Fibroblast of villous mesenchyme (primary cell): ENCODE measurements at regions not wholly inside any gene's neighbourhood (a gene's known extent, or its start where the extent isn't known, plus 50 kb on each side); places are given as distances from the start of the nearest gene placed in this dataset.
"Not testable (repeated sequence)": the region's sequence is repeated elsewhere in the genome, so short reads cannot be mapped to it uniquely, and the experiment has no call there.

Experiments
- DNase-seq: peaks from one replicate; pipeline ENCODE4 v3.0.0-alpha.2; 2010; ENCODE audit warnings: low read depth
- H3K4me3 ChIP-seq: 2 replicates; pipeline ENCODE4 v1.5.1; 2011; ENCODE audit warnings: low read depth, mild to moderate bottlenecking, low read length
- CTCF ChIP-seq: IDR thresholded peaks from 2 replicates; pipeline ENCODE4 v1.5.1; 2012; ENCODE audit warnings: low read depth, mild to moderate bottlenecking, low read length; ENCODE audit not compliant: insufficient read depth

GRCh38 chr4:171478181-171478580 lies 335.0 kb upstream of the GALNTL6 start:
- no peak overlapping the region for H3K4me3 ChIP-seq
- DNase-seq: no peak
- no peak for TF ChIP-seq CTCF

- not testable (repeated sequence) for H3K4me3 ChIP-seq, DNase-seq
Observed at GRCh38 chr4:171475111-171475510, 338.1 kb upstream of the GALNTL6 start.

GRCh38 chr4:171473155-171473554 lies 340.0 kb upstream of the GALNTL6 start:
- no peak for TF ChIP-seq CTCF
- H3K4me3 ChIP-seq: no peak overlapping the region
- DNase-seq: no peak

GRCh38 chr4:171472230-171472629 lies 341.0 kb upstream of the GALNTL6 start:
- no peak for DNase-seq
- no peak overlapping the region for H3K4me3 ChIP-seq
- no peak for TF ChIP-seq CTCF

GRCh38 chr4:171464499-171464898 lies 348.7 kb upstream of the GALNTL6 start:
- DNase-seq: no peak
- TF ChIP-seq CTCF: no peak
- H3K4me3 ChIP-seq: no peak overlapping the region

- no peak for TF ChIP-seq CTCF
- H3K4me3 ChIP-seq: no peak overlapping the region
- DNase-seq: no peak
Observed at GRCh38 chr4:171461191-171461590, 352.0 kb upstream of the GALNTL6 start.

GRCh38 chr4:171448919-171449481 lies 364.2 kb upstream of the GALNTL6 start:
- no peak overlapping the region for H3K4me3 ChIP-seq
- no peak for TF ChIP-seq CTCF
- DNase-seq: no peak

- H3K4me3 ChIP-seq: no peak overlapping the region
- no peak for DNase-seq
- TF ChIP-seq CTCF: no peak
Observed at GRCh38 chr4:171448358-171448757, 364.8 kb upstream of the GALNTL6 start.
